GM18520 (cell line): ENCODE measurements at regions not wholly inside any gene's neighbourhood (a gene's known extent, or its start where the extent isn't known, plus 50 kb on each side); places are given as distances from the start of the nearest gene placed in this dataset.
"Not testable (repeated sequence)": the region's sequence is repeated elsewhere in the genome, so short reads cannot be mapped to it uniquely, and the experiment has no call there.

ENCODE experiments used
- ATAC-seq: cut with Tn5 transposase; IDR thresholded peaks from one replicate; pipeline ENCODE4 v1.9.1; 2021; ENCODE audit not compliant: unreplicated experiment

DNA sequence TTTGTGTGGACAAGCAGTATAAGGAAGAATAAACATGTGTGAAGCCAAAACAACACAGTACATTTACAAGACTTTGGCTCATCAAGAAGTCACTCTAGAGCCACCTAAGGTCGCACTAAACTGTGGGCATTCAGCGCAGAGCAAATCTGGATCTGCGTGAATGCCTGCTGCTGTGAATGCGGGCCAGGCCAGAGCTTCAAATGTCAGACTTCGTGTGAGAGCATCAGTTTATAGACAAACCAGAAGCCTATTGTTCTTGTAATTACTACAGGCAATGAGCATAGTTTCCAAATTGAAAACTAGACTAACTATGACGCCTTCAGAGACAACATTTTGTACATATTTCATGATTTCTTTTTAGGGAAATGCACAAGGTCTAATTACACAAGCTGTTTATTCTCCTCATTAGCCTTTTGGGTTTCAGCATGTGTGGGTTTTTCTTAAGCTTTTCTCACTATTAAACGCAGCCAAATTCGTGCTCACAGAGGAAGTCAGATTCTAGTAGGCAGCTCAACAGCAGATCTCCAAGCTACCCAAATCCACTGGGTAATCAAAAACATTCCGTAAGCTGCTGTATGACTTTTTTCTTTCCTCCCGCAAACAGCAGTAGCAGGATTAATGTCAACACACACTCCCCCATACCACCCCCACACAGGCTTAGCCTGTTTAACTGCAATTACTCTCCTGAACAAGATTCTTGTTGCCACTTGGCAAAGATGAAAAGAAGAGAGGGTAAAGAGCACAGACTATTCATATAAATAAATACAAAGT, 84.5 kb upstream of the SETMAR start:
- no peak for ATAC-seq

DNA sequence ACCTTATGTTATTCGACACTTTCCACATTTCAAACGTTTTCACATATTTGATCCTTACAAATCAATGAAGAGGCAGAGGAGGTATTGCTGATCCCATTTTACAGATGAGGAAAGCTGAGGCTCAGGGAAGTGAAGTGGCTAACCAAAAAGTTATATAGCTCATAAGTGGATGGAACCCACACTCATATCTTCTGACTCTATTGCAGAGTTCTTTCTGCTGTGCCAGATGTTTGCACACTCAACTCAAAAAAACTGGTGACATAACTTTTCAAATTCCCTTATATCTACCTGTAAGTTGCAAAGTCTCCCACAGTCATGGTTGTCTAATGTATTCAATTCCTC, 84.0 kb upstream of the SETMAR start:
- no peak for ATAC-seq

DNA sequence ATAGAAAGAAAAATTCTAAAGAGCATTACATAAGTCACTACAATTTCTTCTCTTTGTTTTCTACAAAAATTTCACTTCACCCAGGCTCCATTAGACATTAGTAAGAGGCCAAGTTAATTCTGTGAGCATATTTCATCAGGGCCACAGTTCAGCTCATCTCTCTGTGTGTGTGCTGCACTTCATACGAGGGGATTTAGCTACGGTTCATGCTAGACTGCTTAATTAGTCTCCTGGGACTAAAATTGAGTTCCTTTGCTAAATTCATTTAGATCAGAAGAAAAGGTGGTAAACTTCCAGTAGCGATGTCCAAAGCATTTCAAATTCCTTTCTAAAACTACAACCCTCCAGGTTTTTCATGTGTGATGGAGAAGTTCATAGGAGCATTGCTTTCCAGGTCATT, 83.1 kb upstream of the SETMAR start:
- no peak for ATAC-seq

DNA sequence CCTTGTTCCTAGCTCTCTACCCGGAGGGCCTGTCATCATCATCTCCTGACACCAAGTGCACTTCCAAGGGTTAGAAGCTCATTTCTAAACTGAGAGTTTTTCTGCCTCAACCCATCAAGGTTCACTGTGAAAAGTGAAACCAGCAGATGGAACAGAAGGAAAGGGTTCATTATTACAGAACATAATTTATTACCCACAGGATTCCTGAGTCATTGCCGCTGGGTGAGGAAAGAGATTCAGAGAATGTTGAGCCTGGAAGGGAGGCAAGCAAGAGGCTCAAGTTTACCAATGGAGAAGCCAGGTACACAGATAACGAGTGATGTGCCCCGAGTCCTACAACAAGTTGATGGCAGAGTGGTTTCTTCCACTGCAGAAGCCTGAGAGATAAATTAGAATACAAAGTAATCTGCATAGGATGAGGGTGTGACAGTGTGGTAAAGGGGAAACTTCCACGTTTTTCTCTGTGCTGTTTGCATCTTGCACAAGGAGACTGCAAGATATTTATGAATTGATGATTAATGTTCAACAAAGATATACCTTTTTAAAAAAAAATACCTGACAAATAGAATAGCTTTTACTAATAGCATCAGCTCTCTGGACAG, 80.5 kb upstream of the SETMAR start:
- ATAC-seq = no peak

DNA sequence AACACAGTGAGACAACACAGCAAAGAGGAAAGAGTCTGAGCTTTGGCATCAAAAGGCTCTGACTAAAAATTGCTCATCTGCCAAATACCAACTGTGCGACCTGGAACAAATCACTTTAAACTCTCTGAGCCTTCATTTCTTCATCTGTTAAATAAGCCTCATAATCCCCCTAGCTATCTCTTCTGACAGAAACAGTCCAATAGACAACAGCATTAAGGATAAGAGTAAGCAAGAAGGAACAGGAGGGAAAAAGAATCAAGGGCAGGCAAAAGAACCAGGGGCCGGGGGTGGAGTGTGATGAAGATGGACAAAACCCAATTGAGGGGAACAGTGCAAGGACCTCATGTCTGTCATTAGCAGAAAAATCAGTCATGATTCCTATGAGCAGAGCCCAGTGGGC, 79.4 kb upstream of the SETMAR start:
- no peak for ATAC-seq

DNA sequence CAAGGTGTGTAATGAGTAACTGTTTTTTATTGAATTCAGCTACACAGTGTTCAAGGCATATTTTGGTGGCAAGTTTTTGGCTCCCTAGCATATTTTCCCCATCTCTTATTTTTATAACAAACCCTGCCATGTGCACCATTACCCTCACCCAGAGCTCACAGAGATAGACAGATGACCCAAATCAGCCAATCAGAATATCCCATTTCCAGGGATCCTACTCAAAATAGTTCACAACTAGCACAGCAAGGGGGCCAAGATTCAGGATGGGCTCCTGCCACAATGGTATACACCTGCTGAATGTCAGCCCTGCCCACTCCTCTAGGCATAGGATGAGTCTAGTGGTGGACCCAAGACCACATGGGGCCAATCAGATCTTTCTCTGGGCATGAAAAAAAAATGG, 78.8 kb upstream of the SETMAR start:
- ATAC-seq = no peak

DNA sequence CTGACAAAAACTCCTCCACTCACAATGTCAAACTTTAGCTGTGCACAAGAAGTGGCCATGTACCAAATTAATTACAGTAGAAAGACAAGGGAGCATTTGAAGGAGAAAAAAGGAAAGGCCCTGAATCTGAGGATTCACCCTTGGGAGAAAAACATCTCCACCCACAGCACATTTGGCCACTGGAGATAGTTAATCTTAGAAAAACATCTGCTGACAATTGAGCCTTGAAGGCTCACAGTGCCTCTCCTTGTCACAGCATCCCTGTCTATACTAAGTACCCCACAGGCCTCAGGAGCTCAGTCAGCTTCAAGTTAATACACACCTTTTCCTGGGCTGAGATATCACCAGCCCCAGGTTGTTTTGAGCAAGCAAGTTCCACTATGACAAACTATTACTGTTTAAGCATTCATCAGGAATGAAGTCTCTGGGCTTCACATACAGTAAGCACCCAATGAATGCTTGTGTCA, 78.1 kb upstream of the SETMAR start:
- no peak for ATAC-seq

DNA sequence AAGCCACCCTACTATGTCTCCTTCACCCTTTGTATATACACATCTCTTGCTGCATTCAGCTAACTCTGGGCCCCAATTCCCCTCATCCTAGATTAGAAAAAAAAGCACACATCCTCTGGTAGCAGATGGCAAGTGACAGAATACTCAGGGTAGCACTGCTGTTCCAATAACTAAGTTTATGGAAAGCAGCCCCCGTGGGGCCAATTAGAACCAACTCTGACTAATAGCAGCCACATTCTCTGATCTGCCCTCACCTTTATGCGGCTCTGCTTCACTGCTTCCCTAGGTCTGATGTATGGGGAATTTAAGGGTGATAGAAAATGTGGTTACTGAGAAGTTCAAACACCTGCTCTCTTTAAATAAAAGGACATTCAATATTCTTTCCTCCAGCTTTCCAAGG, 74.9 kb upstream of the SETMAR start:
- ATAC-seq = no peak

DNA sequence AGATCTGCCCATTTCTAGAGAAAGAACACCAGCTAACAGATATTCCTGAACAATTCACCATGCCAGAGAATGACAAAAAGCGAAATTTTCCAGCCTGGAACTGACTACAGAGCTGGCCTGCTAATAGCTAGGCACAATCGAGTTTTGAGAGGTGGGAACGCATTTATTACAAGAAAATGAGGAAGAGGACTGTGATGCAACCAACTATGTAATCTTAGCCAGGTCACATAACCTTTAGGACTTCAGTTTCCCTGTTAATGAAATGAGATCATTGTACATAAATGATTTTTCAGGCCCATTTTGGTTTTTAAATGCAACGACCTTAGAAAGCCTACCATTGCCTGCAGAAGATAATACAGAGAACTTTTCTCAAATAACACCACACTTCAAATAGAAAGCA, 72.1 kb upstream of the SETMAR start:
- no peak for ATAC-seq

DNA sequence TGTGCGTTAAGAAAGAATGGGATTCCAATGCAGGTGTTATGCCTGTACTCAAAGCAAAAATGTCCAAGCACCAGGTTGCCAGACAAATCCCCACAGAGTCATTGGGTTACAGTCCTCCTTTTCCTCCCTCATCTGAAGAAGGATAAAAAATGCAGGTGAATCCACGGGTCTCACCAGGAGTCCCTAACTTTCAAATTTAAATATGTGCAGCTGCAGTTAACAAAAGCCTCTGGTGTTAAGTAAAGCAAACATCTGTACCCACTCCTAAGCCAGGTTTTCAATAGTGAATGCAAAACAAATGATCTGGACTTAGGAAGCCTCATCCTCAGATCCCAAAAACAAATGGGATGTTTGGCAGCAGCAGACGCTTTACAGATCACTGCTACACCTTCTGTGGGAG, 70.4 kb upstream of the SETMAR start:
- no peak for ATAC-seq

DNA sequence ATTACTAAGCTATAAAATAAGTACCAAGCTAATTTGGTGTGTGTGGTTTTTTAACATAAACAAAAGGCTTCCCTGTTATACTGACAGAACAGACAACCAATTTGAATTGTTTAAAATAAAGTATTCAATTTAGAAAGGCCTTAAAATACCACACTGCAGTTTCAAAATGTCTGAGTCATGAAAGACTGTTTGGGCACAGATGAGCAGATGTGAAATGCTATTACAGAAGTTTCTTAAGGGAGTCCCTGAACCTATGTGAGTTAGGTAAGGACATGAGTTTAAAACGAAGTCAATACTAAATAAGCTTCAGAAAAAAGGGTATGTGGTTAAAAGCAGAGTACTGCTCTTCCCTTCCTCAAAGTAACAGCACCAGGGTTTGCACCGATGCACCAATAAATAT, 69.7 kb upstream of the SETMAR start:
- no peak for ATAC-seq

DNA sequence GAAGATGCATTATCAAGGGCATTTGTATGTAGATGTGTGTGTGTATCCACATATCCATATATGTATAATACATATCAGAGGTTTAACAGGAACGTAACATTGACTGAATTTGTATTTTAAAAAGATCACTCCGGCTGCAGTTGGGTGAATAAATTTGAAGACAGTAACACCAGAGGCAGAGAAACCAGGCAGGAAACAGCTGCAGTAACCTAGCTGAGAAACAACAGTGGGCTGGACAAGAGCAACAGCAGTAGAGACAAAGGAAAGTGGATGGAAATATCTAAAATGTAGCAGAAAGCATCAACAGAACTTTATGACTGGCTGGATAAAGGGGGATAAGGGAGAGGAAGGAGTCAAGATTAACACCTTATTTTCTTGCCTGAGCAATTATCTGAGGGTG, 68.3 kb upstream of the SETMAR start:
- no peak for ATAC-seq

DNA sequence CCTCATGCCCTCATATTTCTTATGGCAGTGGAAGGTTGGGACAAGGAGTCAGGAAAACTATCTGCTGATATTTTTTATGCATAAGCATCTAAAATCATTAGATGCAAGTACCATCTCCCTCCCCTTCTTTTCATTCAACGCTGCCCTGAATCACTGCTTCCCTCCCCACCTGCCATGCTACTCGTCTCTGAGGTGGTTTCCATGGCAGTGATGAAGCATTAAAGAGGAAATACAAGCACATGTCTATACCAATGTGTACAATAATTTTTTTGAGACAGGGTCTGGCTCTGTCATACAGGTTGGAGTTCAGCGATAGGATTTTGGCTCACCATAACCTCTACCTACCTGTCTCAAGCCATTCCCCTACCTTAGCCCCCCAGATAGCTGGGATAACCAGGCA, 67.5 kb upstream of the SETMAR start:
- no peak for ATAC-seq

DNA sequence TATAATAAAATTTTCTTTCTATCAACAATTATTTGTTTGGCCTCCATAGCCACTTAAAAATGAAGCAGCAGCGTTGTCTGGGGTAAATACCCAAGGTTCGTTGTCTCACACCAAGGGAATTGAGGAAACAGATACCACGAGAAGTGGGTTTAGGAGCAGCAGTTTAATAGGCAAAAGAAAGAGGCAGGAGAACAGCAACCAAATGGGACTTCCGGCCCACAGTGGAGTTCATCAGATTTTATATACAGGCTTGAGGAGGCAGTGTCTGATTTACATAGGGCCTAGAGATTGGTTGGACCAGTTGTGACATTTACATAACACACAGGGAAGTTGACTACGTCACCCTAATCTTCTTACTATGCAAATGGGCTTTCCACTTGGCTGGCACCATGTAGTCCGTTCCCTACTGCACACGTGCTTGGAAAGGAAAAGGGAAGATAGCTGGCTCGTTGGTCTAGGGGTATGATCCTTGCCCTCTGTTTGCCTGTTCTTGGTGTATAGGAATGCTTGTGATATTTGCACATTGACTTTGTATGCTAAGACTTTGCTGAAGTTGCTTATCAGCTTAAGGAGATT, 61.5 kb upstream of the SETMAR start:
- no peak for ATAC-seq

DNA sequence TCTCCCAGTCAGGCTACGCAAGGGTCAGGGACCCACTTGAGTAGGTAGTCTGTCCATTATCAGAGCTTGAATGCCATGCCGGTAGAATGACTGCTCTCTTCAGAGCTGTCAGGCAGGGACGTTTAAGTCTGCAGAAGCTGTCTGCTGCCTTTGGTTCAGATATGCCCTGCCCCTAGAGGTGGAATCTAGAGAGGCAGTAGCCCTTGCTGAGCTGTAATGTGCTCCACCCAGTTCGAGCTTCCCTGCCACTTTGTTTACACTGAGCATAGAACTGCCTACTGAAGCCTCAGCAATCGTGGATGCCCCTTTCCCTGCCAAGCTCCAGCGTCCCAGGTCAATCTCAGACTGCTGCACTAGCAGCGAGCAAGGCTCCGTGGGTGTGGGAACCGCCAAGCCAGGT, 57.5 kb upstream of the SETMAR start:
- no peak for ATAC-seq

DNA sequence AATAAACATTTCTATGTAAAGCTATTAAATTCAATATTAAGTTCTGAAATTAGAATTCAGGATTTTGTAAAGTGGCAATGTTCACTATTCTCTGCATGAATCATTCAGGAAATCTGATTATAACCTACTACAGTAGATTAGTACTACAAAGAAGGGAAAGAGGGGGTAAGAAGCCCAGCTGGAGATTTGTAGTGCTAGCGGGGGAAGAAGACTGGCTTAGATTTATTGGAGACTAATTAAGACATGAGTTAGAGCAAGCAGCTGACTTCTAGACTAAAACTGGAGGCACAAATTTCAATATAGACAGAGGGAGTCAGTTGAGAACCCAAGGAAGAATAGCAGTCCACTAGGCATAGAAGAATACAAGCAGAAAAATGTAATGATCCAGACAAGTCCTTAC, 55.8 kb upstream of the SETMAR start:
- ATAC-seq = no peak

DNA sequence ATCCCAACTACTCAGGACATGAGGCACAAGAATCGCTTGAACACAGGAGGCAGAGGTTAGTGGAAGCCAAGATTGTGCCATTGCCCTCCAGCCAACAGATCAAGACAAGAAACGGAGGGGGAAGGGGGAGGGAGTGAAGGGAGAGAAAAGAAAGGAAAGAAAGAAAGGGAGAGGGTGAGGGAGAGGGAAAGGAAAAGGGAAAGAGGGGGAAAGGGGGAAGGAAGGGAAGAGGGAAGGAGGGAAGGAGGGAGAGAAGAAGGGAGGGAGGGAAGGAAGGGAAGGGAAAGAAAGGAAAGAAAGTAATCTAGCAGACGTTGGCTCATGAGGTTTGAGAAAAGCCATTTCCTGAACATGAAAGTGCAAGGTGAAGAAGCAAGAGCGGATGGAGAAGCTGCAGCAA, 53.1 kb upstream of the SETMAR start:
- ATAC-seq = no peak

DNA sequence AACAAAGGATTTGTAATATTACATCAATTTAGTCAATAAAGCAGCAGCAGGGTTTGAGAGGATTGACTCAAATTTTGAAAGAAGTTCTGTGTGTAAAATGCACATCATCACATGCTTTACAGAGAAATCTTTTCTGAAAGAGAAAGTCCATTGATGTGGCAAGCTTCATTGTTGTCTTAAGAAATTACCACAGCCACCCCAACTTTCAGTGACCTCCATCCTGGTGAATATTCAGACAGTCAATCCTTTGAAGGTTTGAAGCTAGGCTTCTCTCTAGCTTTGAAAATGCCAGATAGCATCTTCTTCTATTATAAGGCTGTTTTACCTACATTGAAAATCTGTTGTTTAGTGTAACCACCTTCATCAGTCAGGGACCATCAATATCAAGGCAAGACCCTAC, 51.8 kb upstream of the SETMAR start:
- no peak for ATAC-seq

DNA sequence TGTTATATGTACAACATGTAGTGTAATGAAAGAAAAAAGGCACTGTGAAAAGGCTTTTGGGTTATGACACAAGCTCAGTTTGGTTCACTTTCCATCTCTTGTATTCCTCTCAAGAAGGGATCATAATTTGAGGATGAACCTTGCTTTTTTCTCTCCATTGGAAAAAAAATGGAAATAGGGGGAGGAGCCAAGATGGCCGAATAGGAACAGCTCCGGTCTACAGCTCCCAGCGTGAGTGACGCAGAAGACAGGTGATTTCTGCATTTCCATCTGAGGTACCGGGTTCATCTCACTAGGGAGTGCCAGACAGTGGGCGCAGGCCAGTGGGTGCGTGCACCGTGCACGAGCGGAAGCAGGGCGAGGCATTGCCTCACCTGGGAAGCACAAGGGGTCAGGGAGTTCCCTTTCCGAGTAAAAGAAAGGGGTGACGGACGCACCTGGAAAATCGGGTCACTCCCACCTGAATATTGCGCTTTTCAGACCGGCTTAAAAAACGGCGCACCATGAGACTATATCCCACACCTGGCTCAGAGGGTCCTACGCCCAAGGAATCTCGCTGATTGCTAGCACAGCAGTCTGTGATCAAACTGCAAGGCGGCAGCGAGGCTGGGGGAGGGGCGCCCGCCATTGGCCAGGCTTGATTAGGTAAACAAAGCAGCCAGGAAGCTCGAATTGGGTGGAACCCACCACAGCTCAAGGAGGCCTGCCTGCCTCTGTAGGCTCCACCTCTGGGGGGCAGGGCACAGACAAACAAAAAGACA, 49.9 kb upstream of the SETMAR start:
- ATAC-seq = not testable (repeated sequence)
